ENCODE measurements at regions not wholly inside any gene's neighbourhood (a gene's known extent, or its start where the extent isn't known, plus 50 kb on each side); places are given as distances from the start of the nearest gene placed in this dataset.

DNA sequence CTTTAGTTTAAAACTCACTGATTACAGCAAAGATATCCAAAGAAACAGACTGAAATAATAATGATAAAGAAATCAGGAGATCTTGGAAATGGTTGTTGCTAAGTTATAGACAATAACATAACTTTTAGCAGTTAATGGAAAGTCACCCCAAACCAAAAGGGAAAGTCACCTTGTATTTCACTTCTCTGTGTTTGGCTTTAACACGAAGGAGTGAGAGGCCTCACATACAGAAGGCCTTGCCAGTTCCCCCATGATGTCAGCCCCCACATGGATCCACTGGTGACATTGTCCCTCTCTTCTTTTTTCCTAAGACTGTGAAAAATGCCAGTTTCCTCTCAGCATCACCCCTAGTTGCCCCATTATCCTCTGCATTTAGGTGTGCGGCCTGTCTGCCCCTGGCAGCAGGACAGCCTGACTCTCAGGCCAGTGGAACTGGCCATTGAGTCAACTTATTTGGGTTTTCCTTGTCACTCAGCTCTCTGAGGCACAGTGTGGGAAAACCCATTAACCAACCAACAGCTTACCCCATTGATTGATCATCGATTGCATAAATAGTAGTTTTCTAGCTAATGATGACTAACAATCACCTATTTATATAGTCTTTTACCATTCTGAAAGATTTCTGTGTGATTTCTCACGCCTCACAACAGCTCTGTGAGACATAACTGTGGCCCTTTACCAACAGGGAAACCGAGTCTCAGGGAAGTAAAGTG is 308.1 kb downstream of the PTTG2 start:
- TF ChIP-seq CTCF (IDR thresholded peaks at IDR 0.05): no peak
- TF ChIP-seq POLR2A (IDR thresholded peaks at IDR 0.05): no peak
